NCI-H128 (cell line): ENCODE measurements at regions not wholly inside any gene's neighbourhood (a gene's known extent, or its start where the extent isn't known, plus 50 kb on each side); places are given as distances from the start of the nearest gene placed in this dataset.

Source experiments
- DNase-seq: peaks from one replicate; lab custom pipeline; 2025; ENCODE audit not compliant: unreplicated experiment; lab: John Stamatoyannopoulos, UW

GRCh38 chr3:70571696-70572095, 259.3 kb upstream of the MDFIC2 start:
- no peak for DNase-seq

DNA sequence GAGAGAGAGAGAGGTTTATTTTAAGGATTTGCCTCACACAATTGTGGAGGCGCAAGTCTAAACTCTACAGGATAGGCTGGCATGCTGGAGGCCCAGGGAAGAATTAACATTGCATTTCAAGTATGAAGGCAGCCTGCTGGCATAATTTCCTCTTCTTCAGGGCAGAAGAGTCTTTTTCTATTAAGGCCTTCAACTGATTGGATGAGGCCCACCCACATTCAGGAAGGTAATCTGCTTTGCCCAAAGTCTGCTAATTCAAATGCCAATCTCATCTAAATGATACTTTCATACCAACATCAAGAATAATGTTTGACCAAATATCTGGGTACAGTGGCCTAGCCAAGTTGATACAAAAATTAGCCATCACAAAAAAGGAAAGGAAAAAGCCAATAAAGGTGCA, 258.1 kb upstream of the MDFIC2 start:
- DNase-seq, result no peak

DNA sequence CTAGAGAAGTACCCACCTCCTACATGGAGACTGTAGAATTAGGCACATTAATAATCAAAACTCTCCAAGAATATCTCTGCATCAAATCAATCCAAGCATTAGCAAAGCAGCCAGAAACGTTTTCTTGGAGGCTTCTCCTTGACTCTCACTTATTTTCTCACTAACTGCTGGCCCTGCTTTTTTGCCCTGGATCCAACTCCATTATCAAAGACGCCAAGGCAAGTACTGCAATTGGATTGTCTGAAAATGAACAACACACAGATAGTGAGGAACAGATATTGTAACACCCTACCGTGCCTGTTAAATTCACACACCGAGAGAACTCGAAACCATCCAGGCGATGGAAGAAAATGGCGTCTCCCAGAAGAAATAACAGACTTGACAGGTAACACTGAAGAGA, 256.2 kb upstream of the MDFIC2 start:
- DNase-seq, result no peak

GRCh38 chr3:70565861-70566260, 253.4 kb upstream of the MDFIC2 start:
- no peak for DNase-seq

DNA sequence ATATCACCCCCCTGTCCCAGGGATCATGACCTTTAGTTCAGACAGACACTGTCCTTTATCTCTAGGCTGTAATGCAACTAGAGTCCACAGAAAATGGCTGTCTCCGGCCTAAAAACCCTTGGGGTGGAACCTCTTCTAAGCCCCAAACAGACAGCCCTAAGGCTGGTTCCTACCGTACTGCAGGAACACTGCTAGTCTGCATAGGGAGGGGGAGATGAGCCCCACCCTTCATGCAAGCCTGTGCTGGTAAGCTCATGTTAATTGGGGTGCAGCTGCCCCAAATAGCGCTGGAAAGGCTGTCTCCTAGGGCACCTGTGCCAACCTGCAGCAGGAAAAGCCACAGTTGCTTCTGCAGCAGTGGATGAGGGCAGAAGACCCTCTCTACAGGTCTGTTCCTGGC, 252.1 kb upstream of the MDFIC2 start:
- no peak for DNase-seq

GRCh38 chr3:70561796-70562195, 249.4 kb upstream of the MDFIC2 start:
- no peak for DNase-seq

GRCh38 chr3:70558956-70559355, 246.5 kb upstream of the MDFIC2 start:
- DNase-seq, result no peak

DNA sequence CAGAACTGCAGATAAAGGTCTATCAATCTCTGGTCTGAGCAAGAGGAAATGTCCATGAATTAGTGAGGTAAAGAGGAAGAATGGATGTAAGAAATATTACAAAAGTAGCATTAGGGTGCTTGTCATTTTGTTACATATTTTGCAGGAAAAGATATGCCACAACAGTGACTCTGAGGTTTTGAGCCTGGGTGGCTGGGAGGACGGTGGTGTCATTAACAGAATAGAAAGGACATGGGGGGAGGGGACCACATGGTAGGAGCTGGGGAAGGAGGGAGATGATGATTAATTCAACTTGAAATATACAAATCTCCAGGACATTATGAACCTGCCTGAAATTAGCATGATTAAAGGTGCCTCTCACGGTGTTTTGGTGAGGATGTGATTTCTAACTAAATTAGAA, 245.5 kb upstream of the MDFIC2 start:
- DNase-seq, result no peak

- DNase-seq, result no peak
Observed at GRCh38 chr3:70556056-70556455, 243.6 kb upstream of the MDFIC2 start.

GRCh38 chr3:70554170-70554569, 241.7 kb upstream of the MDFIC2 start:
- no peak for DNase-seq

- peak; percentile 15 for DNase-seq
Observed at GRCh38 chr3:70550723-70551319, 238.4 kb upstream of the MDFIC2 start.

DNA sequence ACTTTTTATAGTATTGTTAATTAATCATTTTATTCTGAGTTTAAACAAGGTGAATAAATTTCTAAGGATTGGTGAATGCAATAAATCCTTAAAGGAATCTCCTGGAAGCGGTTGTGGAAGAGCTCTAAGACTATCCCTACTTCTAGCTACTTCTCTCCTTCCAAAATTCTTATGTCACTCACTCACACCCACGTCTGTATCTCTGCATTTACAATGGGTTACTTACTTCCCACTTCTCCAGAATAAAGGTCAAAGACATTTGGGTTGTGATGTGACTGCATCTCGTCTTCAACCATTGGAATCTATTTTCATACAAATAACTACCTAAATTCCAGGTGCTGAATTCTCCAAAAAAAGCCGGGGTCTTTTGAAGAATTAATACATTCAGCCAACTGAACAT, 234.2 kb upstream of the MDFIC2 start:
- DNase-seq, result no peak

DNA sequence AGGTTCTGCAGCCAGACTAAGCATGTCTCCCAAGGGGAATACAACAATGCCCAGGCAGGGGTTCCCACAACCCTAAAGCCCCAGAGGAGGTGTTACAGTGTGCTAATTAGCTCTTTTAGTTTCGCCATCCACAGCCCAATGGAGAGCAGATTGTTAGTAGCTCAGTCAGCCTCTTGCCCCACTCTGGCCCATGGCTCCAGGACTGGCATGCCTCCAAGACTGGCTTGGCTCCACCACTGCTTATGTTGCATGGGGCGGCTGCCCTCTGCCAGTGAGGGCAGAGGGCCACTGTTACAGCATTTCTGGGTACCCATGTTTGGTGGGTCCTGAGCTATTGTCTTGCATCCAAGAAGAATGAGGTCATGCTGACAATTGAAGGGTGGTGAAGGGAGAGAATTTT, 231.1 kb upstream of the MDFIC2 start:
- DNase-seq, result no peak

DNA sequence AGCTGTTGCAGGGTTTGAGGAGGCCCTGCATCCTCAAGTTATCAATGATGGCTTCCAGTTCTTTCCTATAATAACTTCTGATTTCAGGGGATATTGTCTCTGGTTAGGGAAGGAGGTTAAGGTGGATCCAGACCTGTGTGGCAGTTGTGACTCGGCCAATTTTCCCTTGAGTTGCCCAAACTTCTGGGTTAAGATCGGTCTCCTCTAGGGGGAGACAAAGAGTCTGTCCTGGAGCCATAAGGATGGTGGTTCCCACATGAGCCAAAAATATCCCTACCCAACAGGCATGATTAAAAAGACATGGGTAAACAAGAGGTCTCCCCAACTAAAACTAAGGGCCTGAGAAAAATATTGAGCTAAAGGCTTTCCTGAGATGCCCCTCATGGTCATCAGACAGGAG, 227.5 kb upstream of the MDFIC2 start:
- no peak for DNase-seq

DNA sequence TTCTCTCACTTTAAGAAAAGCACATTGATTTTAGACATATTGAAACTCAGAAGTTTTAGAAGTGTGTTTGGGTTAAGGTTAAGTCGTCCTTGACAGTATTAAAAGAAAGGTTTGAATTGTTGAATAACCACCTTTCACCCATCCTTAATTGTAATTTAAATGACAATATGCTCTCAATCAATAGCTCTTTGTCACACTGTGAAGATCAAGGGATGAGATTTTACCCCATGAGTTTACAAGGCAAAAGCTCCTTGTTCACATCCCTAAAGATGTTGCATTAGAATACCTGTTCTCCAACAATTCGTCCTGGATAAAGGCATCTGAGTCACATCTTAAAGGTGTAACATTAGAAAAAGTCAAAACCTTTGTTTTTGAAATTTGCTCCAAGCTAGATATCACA, 220.4 kb upstream of the MDFIC2 start:
- no peak for DNase-seq

GRCh38 chr3:70531838-70532489, 219.5 kb upstream of the MDFIC2 start:
- DNase-seq, result no peak

DNA sequence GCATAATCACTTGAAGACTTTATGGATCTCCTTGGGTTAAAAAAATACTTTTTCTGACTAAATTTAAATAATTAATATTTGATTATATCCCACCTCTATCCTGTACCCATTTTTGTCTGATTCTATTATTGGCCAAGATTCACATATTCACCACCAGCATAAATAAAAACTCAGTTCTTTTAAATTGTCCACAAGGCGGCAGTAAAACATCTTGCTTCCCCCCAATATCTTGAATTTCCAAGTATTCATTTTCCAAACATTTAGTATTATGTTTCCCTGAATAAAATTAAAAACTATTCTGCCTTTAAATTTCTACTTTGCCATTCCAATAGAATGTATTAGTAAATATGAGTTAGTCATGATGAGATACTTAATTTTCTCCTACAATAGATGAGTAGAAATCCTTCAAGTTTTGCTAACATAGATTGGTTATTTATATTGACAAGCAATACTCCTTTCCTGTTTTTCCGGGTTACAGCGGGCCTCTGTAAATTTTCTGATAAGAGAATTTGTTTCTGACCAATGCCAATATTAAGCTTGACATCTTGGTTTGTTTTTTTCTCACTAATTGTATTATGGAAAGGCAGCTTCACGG, 218.7 kb upstream of the MDFIC2 start:
- DNase-seq, result no peak

- no peak for DNase-seq
Observed at GRCh38 chr3:70530626-70531025, 218.2 kb upstream of the MDFIC2 start.

GRCh38 chr3:70527026-70527425, 214.6 kb upstream of the MDFIC2 start:
- DNase-seq, result no peak

DNA sequence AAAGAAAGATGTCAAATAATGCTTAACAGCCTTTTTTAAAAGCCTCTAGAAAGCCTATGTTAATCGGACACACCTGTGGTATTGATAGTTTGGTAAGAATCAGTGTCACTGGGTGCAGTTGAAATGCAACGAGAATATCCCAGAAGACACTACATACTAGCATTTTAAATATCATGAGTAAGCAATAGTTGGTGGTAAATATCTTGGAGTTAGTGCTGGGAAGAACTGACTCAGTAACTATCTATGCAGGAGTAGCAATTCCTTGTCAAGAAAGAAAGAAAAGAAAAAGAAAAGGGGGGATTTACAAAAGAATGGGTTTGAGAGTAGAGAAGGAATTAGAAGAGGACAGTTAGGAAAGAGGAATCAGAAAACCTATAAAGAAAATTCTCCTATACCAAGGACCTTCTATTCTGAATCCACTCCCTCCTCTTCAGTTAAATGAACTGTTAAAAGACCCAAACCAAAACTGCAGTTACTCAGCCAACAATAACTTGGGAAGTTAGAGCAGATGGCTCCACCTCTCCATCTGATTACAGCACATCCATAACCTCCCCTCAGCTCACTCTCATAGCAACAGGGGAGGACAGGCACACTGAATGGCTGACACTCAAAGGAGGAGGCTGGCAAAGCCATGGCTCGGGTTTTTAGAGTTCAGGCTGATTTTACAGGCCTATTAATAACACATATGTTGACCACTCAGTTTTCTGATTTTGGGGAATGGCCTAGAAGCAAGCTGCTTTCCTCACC, 207.6 kb upstream of the MDFIC2 start:
- no peak for DNase-seq

GRCh38 chr3:70519026-70519425, 206.6 kb upstream of the MDFIC2 start:
- DNase-seq, result no peak

DNA sequence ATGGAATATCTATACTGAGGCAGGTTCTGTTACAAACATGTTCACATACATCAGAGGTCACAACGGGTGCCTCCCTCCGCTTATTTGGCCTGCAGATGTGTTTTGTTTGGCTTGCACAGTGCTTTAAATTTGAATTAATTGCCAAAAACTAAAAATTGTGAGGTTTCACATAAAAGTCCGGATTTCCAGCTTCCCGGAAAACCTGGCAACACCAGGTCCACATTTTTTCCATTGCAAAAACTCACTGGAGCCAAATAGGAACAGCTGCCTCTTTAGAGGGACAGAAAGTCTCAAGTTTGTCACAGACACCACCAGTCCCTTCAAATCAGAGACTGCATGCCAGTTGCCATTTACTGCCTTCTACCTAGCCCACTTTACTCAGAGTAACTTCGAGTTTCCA, 205.9 kb upstream of the MDFIC2 start:
- no peak for DNase-seq
